GM12878 (cell line): ENCODE measurements at regions not wholly inside any gene's neighbourhood (a gene's known extent, or its start where the extent isn't known, plus 50 kb on each side); places are given as distances from the start of the nearest gene placed in this dataset.

Experiments
- BACH1 ChIP-seq: fragments of 450-650 bp; IDR thresholded peaks from 2 replicates; pipeline ENCODE4 v1.6.1; 2017; ENCODE audit warnings: mild to moderate bottlenecking, borderline replicate concordance
- RUNX3 ChIP-seq: IDR thresholded peaks from 2 replicates; pipeline ENCODE4 v1.6.1; 2012; ENCODE audit warnings: low read length, inconsistent platforms

GRCh38 chr14:44778604-44779003 lies 183.1 kb downstream of the KLHL28 start:
- TF ChIP-seq RUNX3 (no peak), BACH1 (no peak)
